HG02943 (cell line): ENCODE measurements at regions not wholly inside any gene's neighbourhood (a gene's known extent, or its start where the extent isn't known, plus 50 kb on each side); places are given as distances from the start of the nearest gene placed in this dataset.

Experiments
- ATAC-seq: cut with Tn5 transposase; IDR thresholded peaks from one replicate; pipeline ENCODE4 v1.9.1; 2021; ENCODE audit warnings: mild to moderate bottlenecking, low read depth, moderate library complexity; ENCODE audit not compliant: unreplicated experiment

DNA sequence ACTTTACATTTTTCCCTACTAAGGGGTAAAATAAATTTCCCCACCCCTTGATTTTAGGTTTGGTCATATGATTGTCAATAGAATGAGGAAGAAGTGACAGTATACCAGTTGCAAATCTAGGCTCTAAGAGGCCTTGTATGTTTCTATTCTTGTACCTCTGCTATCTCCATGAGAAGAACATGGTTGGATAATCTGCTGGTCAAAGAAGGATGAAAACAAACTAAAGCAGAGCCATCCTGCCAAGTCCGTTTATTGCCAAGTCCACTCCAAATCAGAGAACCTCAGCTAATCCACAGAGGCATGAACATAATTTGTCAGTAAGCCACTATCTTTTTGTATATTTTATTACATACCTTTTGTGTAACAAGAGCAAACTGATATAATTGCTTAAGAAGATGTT lies 98.0 kb downstream of the CRPPA start:
- ATAC-seq = no peak

DNA sequence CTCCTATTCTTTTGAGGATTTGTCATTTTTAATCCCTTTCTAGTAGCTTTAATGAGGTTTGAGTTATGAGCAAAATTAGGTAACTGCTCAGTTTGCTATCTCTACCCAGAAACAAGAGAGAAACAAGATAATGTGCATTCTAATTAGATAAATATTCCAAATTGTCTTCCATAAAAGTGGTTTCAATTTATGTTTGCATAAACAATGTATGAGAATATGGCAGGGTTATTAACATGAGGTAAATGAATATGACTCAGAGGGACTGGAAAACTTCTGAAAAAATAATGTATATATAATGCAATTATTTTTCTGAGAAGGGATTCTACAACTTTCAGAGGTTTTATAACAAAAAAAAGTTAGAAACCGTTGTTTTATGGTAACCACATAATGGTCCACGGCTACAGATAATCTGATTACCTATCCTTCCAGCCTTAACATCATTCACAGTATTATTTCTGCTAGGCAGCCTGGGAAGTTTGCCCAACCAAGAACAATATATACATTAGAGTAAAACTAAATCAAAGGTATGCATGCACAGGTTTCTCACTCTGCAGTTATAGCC lies 101.2 kb downstream of the CRPPA start:
- no peak for ATAC-seq

GRCh38 chr7:16318989-16319915 lies 102.1 kb downstream of the CRPPA start:
- ATAC-seq = no peak

GRCh38 chr7:16318463-16318862 lies 102.9 kb downstream of the CRPPA start:
- ATAC-seq = no peak

- ATAC-seq = no peak
These were observed 103.9 kb downstream of the CRPPA start for GRCh38 chr7:16317406-16317805.

GRCh38 chr7:16315280-16315679 lies 106.1 kb downstream of the CRPPA start:
- ATAC-seq = no peak

- no peak for ATAC-seq
These were observed 112.2 kb downstream of the CRPPA start for GRCh38 chr7:16309129-16309528.

GRCh38 chr7:16301291-16301690 lies 120.0 kb downstream of the CRPPA start:
- no peak for ATAC-seq

GRCh38 chr7:16300361-16300895 lies 120.9 kb downstream of the CRPPA start:
- ATAC-seq = no peak

DNA sequence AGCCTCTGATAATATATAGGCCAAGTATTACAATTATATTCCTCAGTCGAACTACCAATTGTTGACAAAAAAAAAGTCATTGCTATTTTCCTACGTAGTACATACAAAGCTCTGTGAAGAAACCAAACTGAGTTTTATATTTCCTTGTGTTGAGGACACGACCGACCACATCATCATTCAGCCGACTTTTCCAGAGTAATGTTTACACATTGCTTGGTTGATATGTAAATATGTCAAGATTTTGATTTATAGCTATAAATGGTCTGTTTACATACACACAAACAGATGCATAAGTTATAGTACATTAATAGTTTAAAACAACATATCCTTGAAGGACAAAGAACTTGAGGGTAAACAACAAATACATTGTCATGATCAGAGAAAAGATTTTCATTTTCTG lies 121.5 kb downstream of the CRPPA start:
- ATAC-seq = no peak

DNA sequence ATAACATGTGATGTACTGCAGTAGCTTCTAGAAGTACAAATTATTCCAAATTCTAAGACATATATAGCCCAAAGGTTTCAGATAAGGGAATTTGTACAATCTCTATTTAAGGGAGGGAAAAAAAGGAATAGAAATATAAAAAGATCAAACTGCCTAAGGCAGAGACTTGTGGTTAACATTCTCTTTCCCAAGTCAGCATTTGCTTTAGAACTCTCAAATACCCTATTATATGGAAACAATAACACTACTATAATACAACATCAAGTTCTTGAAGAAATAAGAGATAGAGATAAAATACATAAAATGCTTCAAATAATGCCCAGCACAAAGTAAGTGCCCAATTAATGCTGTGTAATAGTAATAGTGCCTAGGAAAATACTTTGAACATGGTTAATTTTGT lies 123.1 kb downstream of the CRPPA start:
- no peak for ATAC-seq

DNA sequence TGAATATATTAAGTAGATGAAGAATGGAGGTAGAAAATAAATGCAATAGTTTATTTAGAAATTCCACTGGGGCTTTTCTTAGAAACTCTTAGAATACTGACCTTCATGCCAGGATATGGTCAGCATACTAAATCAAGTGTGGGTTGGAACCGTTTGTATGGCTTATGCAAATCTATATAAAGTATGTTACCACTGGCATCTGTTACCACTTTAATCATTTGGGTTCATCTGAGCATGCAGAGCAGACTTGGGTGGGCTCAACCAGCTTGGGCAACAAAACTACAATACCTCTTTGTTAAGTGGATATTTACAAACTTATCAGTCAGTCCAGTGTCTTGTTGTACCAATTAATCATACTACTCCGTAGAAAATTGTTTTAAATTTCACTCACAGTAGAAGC lies 125.8 kb downstream of the CRPPA start:
- no peak for ATAC-seq

DNA sequence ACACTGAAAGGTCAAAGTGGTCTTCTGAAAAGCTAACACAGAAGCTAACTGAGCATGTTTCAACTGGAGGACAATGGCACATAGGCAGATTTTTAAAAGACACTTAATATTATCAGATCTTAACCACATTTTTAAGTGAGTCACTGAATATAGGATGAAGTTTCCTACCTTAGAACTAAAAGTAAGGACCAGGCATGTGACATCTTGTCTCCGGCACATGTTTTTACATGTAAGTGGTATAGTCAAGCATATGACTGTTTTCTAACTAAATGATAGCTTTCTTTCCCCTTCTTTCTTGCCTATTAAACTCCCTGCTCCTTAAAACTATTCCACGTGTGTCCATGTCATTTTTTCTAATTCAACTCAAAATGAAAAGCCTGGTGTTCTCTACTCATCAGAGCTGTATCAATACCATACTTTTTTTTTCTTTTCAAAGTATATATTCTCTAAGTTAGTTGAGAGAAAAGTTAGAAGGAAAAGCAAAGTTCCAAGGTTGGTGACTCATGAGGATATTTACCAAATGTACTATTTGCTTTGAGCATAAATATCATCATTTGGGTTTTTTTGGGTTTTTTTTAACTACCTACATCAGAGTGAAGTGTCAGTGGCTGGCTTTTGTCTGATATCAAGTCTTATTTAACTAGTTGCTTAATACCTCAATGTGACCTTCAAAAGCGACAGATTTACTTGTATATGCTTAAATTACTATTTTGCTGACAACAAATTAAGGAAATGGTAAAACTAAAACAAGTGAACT lies 127.5 kb downstream of the CRPPA start:
- no peak for ATAC-seq

- ATAC-seq = no peak
These were observed 136.8 kb downstream of the CRPPA start for GRCh38 chr7:16284581-16284980.

DNA sequence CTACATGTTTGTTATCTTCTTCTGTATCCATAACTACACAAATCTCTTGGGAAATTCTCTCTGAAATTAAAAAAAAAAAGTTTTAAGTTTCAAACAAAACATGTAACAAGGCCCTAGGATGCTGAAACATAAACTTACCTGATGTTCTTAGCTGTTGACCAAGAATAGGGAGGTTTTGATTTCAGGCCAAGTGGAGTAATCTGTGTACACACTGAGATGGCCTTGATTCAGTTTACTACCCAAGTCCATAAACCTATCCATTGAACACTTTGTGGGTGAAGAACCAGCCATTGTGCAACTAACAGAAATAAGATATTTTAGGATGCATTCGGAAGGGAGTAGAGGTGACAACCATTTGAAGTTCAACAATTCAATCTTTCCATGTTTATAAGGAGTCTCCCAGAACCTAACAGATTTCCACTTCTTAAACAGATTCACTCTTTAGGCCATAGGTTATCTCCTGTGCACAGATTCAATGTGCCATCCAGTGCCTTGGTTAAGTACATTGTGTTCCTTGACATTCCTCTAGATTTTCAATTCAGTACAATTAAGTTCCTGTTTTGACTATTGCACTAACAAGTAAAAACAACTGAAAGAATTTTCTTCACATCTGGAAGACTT lies 143.1 kb downstream of the CRPPA start:
- ATAC-seq = no peak

DNA sequence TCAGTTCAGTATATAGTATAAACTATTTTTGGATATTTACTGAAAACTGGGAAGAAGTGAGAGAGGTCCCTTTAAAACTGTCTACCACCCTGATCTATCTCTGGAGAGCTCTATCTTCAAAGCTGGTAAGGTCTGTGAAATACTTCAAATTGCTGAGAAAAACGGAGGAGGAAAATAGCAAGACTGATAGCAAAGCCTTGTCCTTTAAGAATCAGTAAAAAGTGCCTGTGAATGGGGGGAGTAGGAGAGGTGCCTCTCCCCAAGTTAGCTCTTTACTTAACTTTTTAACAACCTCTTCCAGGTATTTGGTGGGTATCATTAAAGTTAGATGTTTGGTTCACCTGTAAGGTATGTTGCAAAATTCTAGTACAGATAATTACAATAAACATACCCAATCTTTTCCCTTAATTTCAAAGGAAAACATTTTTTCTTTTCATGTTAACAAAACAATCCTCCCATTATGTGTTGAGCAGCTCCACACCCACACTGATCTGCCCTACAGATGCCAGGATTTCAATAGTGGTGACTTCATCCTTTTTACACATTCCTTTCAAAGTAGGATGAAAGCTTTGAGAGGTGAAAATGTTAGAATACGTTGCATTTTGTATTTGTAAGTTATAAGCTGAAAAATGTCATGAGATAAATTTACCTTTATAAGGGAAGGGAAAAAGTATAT lies 149.2 kb downstream of the CRPPA start:
- ATAC-seq = no peak

- no peak for ATAC-seq
These were observed 149.9 kb downstream of the CRPPA start for GRCh38 chr7:16271355-16271915.

GRCh38 chr7:16270844-16271243 lies 150.5 kb downstream of the CRPPA start:
- ATAC-seq = no peak

GRCh38 chr7:16268821-16269768 lies 152.2 kb downstream of the CRPPA start:
- ATAC-seq = no peak
